ENCODE measurements at regions not wholly inside any gene's neighbourhood (a gene's known extent, or its start where the extent isn't known, plus 50 kb on each side); places are given as distances from the start of the nearest gene placed in this dataset.

DNA sequence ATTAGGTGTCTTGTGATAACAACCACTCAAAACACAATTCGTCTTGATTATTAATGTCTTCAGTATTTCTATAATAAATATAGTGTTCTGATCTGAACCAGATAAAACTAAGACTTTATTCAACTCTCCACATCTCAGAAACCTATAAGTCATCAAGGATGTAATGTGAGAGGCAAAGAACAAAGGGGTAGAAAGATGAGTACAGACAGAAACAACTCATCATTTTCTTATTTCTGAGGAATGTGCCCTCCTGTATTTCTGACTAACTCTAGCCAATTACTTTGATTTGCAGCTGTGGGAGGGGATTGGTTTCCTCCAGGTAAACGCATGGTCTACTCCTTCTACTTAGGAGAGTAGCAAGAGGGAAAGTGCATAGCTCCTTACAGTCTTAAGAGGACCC lies 73.7 kb upstream of the ST6GALNAC5 start:
- Histone ChIP-seq H2AFZ (ENCODE audit: low read length) (no peak overlapping the region), H3K4me2 (ENCODE audit: low read depth, low read length) (no peak overlapping the region), H3K9ac (ENCODE audit: insufficient read depth, low read depth, low read length) (no peak overlapping the region), H3K9me3 (ENCODE audit: low read length) (peaks cover 37% of the 10 kb centered on the region; the same call in 1 of the 2 replicates), H3K4me3 (replicated peaks in 1 of 3; ENCODE audit: insufficient read depth in 1 of 3, low read depth in 2 of 3, low read length in 3 of 3) (no peak overlapping the region), H3K79me2 (ENCODE audit: insufficient read depth, low read length) (no peaks in the 10 kb centered on the region), H3K4me1 (ENCODE audit: insufficient read depth, low read length) (no peaks in the 10 kb centered on the region), H4K20me1 (ENCODE audit: insufficient read depth, low read length) (no peaks in the 10 kb centered on the region), H3K27ac (ENCODE audit: extremely low read length, insufficient read depth, low read length) (no peak overlapping the region), H3K36me3 (replicated peaks in 1 of 2; ENCODE audit: control insufficient read depth in 1 of 2, insufficient read depth in 2 of 2, low read length in 2 of 2) (no peaks in the 10 kb centered on the region), H3K27me3 (ENCODE audit: control insufficient read depth in 1 of 2, insufficient read depth in 2 of 2, low read length in 2 of 2) (no peaks in the 10 kb centered on the region)
- no peak for DNase-seq (ENCODE audit: low spot score)
- TF ChIP-seq ZNF766 (CRISPR knock-in tag; IDR thresholded peaks at IDR 0.05; ENCODE audit: borderline replicate concordance), result no peak
- TF ChIP-seq, protein P1, sequence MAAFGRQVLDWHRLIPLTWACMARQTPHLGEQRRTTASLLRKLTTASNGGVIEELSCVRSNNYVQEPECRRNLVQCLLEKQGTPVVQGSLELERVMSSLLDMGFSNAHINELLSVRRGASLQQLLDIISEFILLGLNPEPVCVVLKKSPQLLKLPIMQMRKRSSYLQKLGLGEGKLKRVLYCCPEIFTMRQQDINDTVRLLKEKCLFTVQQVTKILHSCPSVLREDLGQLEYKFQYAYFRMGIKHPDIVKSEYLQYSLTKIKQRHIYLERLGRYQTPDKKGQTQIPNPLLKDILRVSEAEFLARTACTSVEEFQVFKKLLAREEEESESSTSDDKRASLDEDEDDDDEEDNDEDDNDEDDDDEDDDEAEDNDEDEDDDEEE (CRISPR knock-in tag; IDR thresholded peaks at IDR 0.05), result no peak
- TF ChIP-seq PLRG1 (conservative IDR thresholded peaks at IDR 0.05), result no peak
- TF ChIP-seq ZKSCAN1 (IDR thresholded peaks at IDR 0.05; ENCODE audit: low read length), result no peak
- TF ChIP-seq NRL (CRISPR knock-in tag; IDR thresholded peaks at IDR 0.05; ENCODE audit: borderline replicate concordance), result no peak
- TF ChIP-seq, protein P2, sequence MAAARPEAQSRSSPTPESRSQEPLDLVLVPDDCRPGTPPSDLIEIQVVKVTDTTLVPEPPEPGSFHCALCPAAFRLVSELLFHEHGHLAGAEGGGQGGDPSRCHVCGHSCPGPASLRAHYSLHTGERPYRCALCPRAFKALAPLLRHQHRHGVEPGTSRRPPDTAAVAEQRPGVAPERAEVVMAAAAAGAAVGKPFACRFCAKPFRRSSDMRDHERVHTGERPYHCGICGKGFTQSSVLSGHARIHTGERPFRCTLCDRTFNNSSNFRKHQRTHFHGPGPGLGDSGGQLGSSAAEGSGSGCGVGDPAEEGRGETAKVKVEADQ (CRISPR knock-in tag; IDR thresholded peaks at IDR 0.05; ENCODE audit: borderline replicate concordance), result no peak
- TF ChIP-seq ZNF572 (CRISPR knock-in tag; IDR thresholded peaks at IDR 0.05), result no peak
- TF ChIP-seq ZSCAN29 (CRISPR knock-in tag; conservative IDR thresholded peaks at IDR 0.05), result no peak
- ChIA-PET CTCF (ENCODE audit: low intra/inter-chr PET ratio, low total read pairs) (no interaction called here), POLR2A (no interaction called here)
- 2% methylated on average over 2 of the region's 2 CpGs for WGBS (ENCODE audit: low lambda C conversion rate)
- in situ Hi-C loops (cut with HindIII; ENCODE audit: extremely low pct_ligation_motif_present, low pct_unique_long_range_greater_than_20kb) (no loop called here), intact Hi-C loops (cut with micrococcal nuclease; ENCODE audit: unreplicated experiment) (no loop called here)
- no peak for FAIRE-seq
- no peak for ATAC-seq
- no TSS peak for BruUV-seq (replicated peaks)

DNA sequence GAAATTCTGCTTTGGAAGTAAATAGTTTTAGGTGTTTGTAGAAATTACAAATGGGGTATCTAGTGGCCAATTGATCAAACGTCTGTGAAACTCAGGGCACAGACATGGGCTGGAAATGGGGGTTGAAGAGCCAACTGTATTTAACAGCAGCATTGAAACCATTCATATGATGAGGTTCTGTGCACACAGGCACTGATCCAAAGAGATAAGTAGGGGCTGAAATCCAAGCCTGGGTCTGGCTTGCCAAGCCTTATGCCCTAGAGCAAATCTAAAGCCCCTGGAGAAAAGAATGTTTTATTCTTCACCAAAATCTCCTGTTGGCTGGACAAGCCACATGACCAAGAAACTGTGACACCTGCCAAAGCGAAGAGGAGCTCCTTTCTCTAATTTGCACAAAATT lies 67.6 kb upstream of the ST6GALNAC5 start:
- Histone ChIP-seq H4K20me1 (ENCODE audit: insufficient read depth, low read length) (no peaks in the 10 kb centered on the region), H3K4me1 (ENCODE audit: insufficient read depth, low read length) (no peaks in the 10 kb centered on the region), H3K4me3 (replicated peaks in 1 of 3; ENCODE audit: insufficient read depth in 1 of 3, low read depth in 2 of 3, low read length in 3 of 3) (no peak overlapping the region), H3K9me3 (ENCODE audit: low read length) (peaks cover 50% of the 10 kb centered on the region), H3K4me2 (ENCODE audit: low read depth, low read length) (no peak overlapping the region), H3K27me3 (ENCODE audit: control insufficient read depth in 1 of 2, insufficient read depth in 2 of 2, low read length in 2 of 2) (no peaks in the 10 kb centered on the region), H3K36me3 (replicated peaks in 1 of 2; ENCODE audit: control insufficient read depth in 1 of 2, insufficient read depth in 2 of 2, low read length in 2 of 2) (no peaks in the 10 kb centered on the region), H3K27ac (ENCODE audit: extremely low read length, insufficient read depth, low read length) (no peak overlapping the region), H2AFZ (ENCODE audit: low read length) (no peak overlapping the region), H3K9ac (ENCODE audit: insufficient read depth, low read depth, low read length) (no peak overlapping the region), H3K79me2 (ENCODE audit: insufficient read depth, low read length) (no peaks in the 10 kb centered on the region)
- 12% methylated on average over 2 of the region's 2 CpGs for WGBS (ENCODE audit: low lambda C conversion rate)
- TF ChIP-seq ZNF607 (CRISPR knock-in tag; IDR thresholded peaks at IDR 0.05; ENCODE audit: borderline replicate concordance) (no peak), ZNF614 (CRISPR knock-in tag; IDR thresholded peaks at IDR 0.05; ENCODE audit: borderline replicate concordance) (no peak), TAF15 (IDR thresholded peaks at IDR 0.05; ENCODE audit: low read depth, low read length, poor library complexity, severe bottlenecking) (no peak), ZNF703 (CRISPR knock-in tag; IDR thresholded peaks at IDR 0.05; ENCODE audit: borderline replicate concordance) (no peak), KLF12 (CRISPR knock-in tag; IDR thresholded peaks at IDR 0.05; ENCODE audit: borderline replicate concordance) (no peak), MEIS2 (CRISPR knock-in tag; IDR thresholded peaks at IDR 0.05) (no peak), ZNF749 (CRISPR knock-in tag; IDR thresholded peaks at IDR 0.05; ENCODE audit: borderline replicate concordance) (no peak), ZNF180 (CRISPR knock-in tag; IDR thresholded peaks at IDR 0.05; ENCODE audit: borderline replicate concordance, low read depth) (no peak), POLR2G (IDR thresholded peaks at IDR 0.05; ENCODE audit: low read depth, low read length) (no peak)
- BruUV-seq (replicated peaks), result no TSS peak
- intact Hi-C loops (cut with micrococcal nuclease; ENCODE audit: unreplicated experiment), result no loop called here
- ChIA-PET CTCF (ENCODE audit: low intra/inter-chr PET ratio, low total read pairs) (no interaction called here), POLR2A (no interaction called here)
- in situ Hi-C loops (cut with HindIII; ENCODE audit: extremely low pct_ligation_motif_present, low pct_unique_long_range_greater_than_20kb), result no loop called here
- FAIRE-seq, result no peak
- no peak for DNase-seq (ENCODE audit: low spot score)
- no peak for ATAC-seq

Measured in HepG2 (cell line).